NB4 (cell line): ENCODE measurements at regions not wholly inside any gene's neighbourhood (a gene's known extent, or its start where the extent isn't known, plus 50 kb on each side); places are given as distances from the start of the nearest gene placed in this dataset.

Experiments used
- DNase-seq: peaks from one replicate; pipeline ENCODE4 v3.0.0; 2010; ENCODE audit warnings: low read depth
- H3K4me3 ChIP-seq: one replicate; pipeline ENCODE4 v1.5.1; 2011; ENCODE audit warnings: mild to moderate bottlenecking, low read depth, low read length, moderate library complexity
- CTCF ChIP-seq: IDR thresholded peaks from one replicate; pipeline ENCODE4 v1.5.1; 2012; ENCODE audit warnings: low read depth, low read length
- MYC ChIP-seq: IDR thresholded peaks from 2 replicates; pipeline ENCODE4 v1.6.1; 2011; ENCODE audit warnings: low read depth, low read length
- POLR2A ChIP-seq: IDR thresholded peaks from 2 replicates; pipeline ENCODE4 v1.6.1; 2011; ENCODE audit warnings: mild to moderate bottlenecking; ENCODE audit not compliant: insufficient read length; ENCODE audit errors: extremely low read depth
- TF ChIP-seq, protein P1 (sequence below): IDR thresholded peaks from 2 replicates; pipeline ENCODE4 v1.6.1; 2011; ENCODE audit warnings: low read depth, low read length

- no peak for DNase-seq
- TF ChIP-seq CTCF (no peak), POLR2A (no peak), MYC (no peak)
- TF ChIP-seq, protein P1, sequence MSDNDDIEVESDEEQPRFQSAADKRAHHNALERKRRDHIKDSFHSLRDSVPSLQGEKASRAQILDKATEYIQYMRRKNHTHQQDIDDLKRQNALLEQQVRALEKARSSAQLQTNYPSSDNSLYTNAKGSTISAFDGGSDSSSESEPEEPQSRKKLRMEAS: no peak
- no peak overlapping the region for H3K4me3 ChIP-seq
Measured at GRCh38 chr10:91115618-91116390, 104.7 kb upstream of the PCGF5 start.

- DNase-seq: no peak
- no peak overlapping the region for H3K4me3 ChIP-seq
- TF ChIP-seq MYC: no peak
- TF ChIP-seq CTCF: no peak
- TF ChIP-seq POLR2A: no peak
- TF ChIP-seq, protein P1: no peak
Measured at GRCh38 chr10:91117505-91117904, 103.0 kb upstream of the PCGF5 start.

DNA sequence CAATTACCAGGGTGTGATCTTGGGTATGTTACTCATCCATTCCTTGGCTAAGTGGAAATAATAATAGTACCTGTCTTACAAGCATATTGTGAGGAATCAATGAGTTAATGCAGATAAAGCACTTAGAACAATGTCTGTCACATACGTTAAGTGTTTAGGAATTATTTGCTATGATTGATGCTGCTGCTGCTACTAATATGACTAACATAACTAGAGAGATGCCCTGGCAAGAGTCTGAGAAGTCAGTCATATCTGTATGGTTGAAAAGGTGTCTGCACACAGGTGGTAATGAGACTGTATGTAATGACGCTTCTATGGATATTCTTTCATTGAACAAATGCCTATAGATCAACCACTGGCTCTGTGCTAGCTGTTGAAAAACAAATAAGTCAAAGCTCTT lies 100.1 kb upstream of the PCGF5 start:
- TF ChIP-seq CTCF (no peak), POLR2A (no peak), MYC (no peak)
- TF ChIP-seq, protein P1: no peak
- H3K4me3 ChIP-seq: no peak overlapping the region
- no peak for DNase-seq

DNA sequence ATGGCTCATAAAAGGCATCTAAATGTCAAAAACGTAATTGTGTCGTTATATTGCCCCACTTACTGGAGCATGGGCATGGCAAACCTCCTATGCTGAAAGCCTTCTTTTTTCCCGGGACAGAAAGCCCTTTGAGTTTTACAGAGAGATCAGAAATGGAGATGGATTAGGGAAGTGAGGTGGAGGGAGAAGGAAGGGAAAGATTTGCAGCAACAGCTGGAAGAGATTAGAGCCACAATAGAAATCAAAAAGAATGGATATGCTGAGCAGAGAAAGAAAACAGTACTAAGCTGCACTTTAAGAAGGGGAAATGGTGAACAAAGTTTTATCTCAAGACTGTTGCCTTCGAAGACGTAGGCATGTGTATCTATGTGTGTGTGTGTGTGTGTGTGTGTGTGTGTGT lies 97.2 kb upstream of the PCGF5 start:
- no peak for DNase-seq
- H3K4me3 ChIP-seq: no peak overlapping the region
- TF ChIP-seq CTCF (no peak), POLR2A (no peak), MYC (no peak)
- TF ChIP-seq, protein P1: no peak

DNA sequence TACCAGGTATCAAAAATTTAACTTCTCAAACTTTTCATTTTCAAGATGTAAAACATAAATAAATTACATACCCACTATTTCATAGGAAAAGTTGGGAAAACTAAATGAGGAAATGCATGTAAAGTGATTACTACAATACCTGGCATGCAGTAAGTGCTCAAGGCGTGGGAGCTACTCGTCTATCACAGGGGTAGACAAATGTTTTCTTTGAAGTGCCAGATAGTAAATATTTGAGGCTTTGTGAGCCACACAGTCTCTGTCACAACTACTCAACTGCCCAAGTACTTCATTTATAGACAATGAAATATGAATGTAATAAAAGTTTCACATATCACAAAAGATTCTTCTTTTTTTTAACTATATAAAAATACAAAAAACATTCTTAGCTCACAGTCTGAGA lies 96.4 kb upstream of the PCGF5 start:
- TF ChIP-seq, protein P1: no peak
- TF ChIP-seq POLR2A (no peak), CTCF (no peak), MYC (no peak)
- DNase-seq: no peak
- no peak overlapping the region for H3K4me3 ChIP-seq
